ENCODE measurements at regions not wholly inside any gene's neighbourhood (a gene's known extent, or its start where the extent isn't known, plus 50 kb on each side); places are given as distances from the start of the nearest gene placed in this dataset.

GRCh38 chr5:21171038-21171437 is 1183.0 kb upstream of the CDH18 start:
- Histone ChIP-seq H3K27me3 (no peaks in the 10 kb centered on the region), H3K4me1 (no peaks in the 10 kb centered on the region), H3K9me3 (no peaks in the 10 kb centered on the region), H3K36me3 (no peaks in the 10 kb centered on the region), H3K27ac (no peak overlapping the region), H3K4me3 (no peak overlapping the region)
- intact Hi-C loops (cut with DNase I) = no loop called here
- FAIRE-seq (no peak), ATAC-seq (no peak), DNase-seq (no peak)
- TF ChIP-seq, protein P1, sequence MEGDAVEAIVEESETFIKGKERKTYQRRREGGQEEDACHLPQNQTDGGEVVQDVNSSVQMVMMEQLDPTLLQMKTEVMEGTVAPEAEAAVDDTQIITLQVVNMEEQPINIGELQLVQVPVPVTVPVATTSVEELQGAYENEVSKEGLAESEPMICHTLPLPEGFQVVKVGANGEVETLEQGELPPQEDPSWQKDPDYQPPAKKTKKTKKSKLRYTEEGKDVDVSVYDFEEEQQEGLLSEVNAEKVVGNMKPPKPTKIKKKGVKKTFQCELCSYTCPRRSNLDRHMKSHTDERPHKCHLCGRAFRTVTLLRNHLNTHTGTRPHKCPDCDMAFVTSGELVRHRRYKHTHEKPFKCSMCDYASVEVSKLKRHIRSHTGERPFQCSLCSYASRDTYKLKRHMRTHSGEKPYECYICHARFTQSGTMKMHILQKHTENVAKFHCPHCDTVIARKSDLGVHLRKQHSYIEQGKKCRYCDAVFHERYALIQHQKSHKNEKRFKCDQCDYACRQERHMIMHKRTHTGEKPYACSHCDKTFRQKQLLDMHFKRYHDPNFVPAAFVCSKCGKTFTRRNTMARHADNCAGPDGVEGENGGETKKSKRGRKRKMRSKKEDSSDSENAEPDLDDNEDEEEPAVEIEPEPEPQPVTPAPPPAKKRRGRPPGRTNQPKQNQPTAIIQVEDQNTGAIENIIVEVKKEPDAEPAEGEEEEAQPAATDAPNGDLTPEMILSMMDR (IDR thresholded peaks at IDR 0.05) = no peak

- no peak overlapping the region for H3K4me3 ChIP-seq
- H3K27me3 ChIP-seq = no peaks in the 10 kb centered on the region
- no peaks in the 10 kb centered on the region for H3K4me1 ChIP-seq
- TF ChIP-seq, protein P1 (IDR thresholded peaks at IDR 0.05) = no peak
- ATAC-seq (no peak), FAIRE-seq (no peak), DNase-seq (no peak)
- no peaks in the 10 kb centered on the region for H3K9me3 ChIP-seq
- 58 to 67% methylated on average over 2 of the region's 2 CpGs for WGBS, 2 donors
- intact Hi-C loops (cut with DNase I) = no loop called here
- H3K36me3 ChIP-seq = no peaks in the 10 kb centered on the region
- no peak overlapping the region for H3K27ac ChIP-seq
Measured at GRCh38 chr5:21168557-21168956, 1180.6 kb upstream of the CDH18 start.

- no peaks in the 10 kb centered on the region for H3K9me3 ChIP-seq
- H3K27me3 ChIP-seq = no peaks in the 10 kb centered on the region
- peak in 2 of 4 donors; percentile 40 to 57 for ATAC-seq
- TF ChIP-seq, protein P1 (IDR thresholded peaks at IDR 0.05) = no peak
- no peak overlapping the region for H3K27ac ChIP-seq
- no peaks in the 10 kb centered on the region for H3K36me3 ChIP-seq
- H3K4me1 ChIP-seq = no peaks in the 10 kb centered on the region
- no peak overlapping the region for H3K4me3 ChIP-seq
- no peak for FAIRE-seq
- intact Hi-C loops (cut with DNase I) = no loop called here
- DNase-seq = no peak
- 7 to 12% methylated on average over 6 of the region's 6 CpGs for WGBS, 2 donors
Measured at GRCh38 chr5:21165344-21165743, 1177.3 kb upstream of the CDH18 start.

DNA sequence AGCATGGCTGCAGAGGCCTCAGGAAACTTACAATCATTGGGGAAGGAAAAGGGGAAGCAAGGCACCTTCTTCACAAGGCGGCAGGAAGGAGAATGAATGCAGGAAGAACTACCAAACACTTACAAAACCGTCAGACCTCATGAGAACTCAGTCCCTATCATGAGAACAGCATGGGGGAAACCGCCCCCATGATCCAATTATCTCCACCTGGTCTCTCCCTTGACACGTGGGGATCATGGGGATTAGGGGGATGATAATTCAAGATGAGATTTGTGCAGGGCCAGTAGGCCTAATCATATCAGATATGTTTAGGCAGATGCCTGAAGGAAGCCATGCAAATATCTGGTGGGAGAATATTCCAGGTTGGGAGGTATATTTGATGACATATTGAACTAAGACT is 1176.4 kb upstream of the CDH18 start:
- H3K4me3 ChIP-seq = no peak overlapping the region
- TF ChIP-seq, protein P1 (IDR thresholded peaks at IDR 0.05) = no peak
- no peak for FAIRE-seq
- no peak overlapping the region for H3K27ac ChIP-seq
- intact Hi-C loops (cut with DNase I) = no loop called here
- no peaks in the 10 kb centered on the region for H3K4me1 ChIP-seq
- H3K27me3 ChIP-seq = no peaks in the 10 kb centered on the region
- no peak for ATAC-seq
- DNase-seq = no peak
- no peaks in the 10 kb centered on the region for H3K36me3 ChIP-seq
- H3K9me3 ChIP-seq = no peaks in the 10 kb centered on the region
- 55 to 70% methylated on average over 4 of the region's 4 CpGs for WGBS, 2 donors

DNA sequence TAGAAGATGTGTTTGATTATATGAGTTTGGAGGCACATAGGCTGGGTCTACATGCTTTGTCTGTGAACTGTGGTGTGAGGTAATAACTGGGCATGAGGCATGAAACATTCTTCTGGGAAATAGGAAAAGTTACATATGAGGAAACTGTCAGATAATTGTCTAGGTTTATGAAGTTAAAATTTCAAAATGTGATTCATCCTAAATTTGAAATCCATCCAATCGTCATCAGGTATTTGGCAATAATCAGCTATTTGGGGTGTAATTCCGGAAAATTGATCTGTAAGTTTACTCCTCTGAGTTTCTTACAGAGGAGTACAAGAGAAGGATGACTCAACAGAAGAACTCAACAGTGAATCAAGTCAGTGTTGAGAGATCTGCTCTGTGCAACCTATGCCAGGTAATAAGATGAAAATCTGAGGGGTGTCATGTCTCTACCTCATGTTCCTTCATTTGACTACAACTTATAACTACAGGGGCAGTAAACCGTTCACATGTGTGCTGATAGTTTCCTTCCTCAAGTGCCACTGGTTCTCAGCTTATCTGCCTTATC is 1171.6 kb upstream of the CDH18 start:
- Histone ChIP-seq H3K36me3 (no peaks in the 10 kb centered on the region), H3K4me1 (no peaks in the 10 kb centered on the region), H3K27ac (no peak overlapping the region), H3K9me3 (no peaks in the 10 kb centered on the region), H3K4me3 (no peak overlapping the region), H3K27me3 (no peaks in the 10 kb centered on the region)
- no peak for ATAC-seq
- WGBS, 2 donors = 64 to 78% methylated on average over 3 of the region's 3 CpGs
- no peak for FAIRE-seq
- TF ChIP-seq, protein P1 (IDR thresholded peaks at IDR 0.05) = no peak
- no peak for DNase-seq
- intact Hi-C loops (cut with DNase I) = no loop called here
